IMR-90 (cell line): ENCODE measurements at regions not wholly inside any gene's neighbourhood (a gene's known extent, or its start where the extent isn't known, plus 50 kb on each side); places are given as distances from the start of the nearest gene placed in this dataset.

Source experiments
- ATAC-seq: fragments of 200-7000 bp; cut with Tn5 transposase; 2 replicates; pipeline ENCODE4 v1.9.1; 2020; ENCODE audit warnings: low read depth, mild to moderate bottlenecking, moderate library complexity
- BruUV-seq: library from RNA; stranded (reverse); fragments of 400-500 nt; replicated peaks from 2 replicates; lab custom pipeline; 2021; lab: Mats Ljungman, UMichigan
- CTCF ChIA-PET: fragments of 300-600 bp; formaldehyde crosslinking; extraction: SDS; loops from one replicate; lab custom pipeline; 2021; ENCODE audit warnings: antibody characterized with exemption; lab: Yijun Ruan, JAX
- POLR2A ChIA-PET: fragments of 300-600 bp; sonication (Branson Sonifier 250); formaldehyde crosslinking; loops from one replicate; lab custom pipeline; 2022; ENCODE audit warnings: antibody characterized with exemption; ENCODE audit not compliant: unreplicated experiment; lab: Charles Lee
- DNase-seq: peaks from one replicate; pipeline ENCODE4 v3.0.0; 2013
- H2AFZ ChIP-seq: replicated peaks from 2 replicates; pipeline ENCODE3; 2013; ENCODE audit warnings: low read length, mild to moderate bottlenecking; ENCODE audit not compliant: poor library complexity
- H2AK5ac ChIP-seq: 2 replicates; pipeline ENCODE4 v1.6.1; 2013; ENCODE audit warnings: low read depth, low read length, inconsistent platforms
- H2AK9ac ChIP-seq: replicated peaks from 2 replicates; pipeline ENCODE3; 2013; ENCODE audit warnings: mild to moderate bottlenecking, low read depth, low read length, moderate library complexity; ENCODE audit not compliant: poor library complexity
- H2BK120ac ChIP-seq: 2 replicates; pipeline ENCODE4 v1.6.1; 2013; ENCODE audit warnings: low read depth, low read length, inconsistent platforms
- H2BK15ac ChIP-seq: 3 replicates; pipeline ENCODE4 v1.6.1; 2013; ENCODE audit warnings: low read depth, low read length, inconsistent platforms
- H2BK20ac ChIP-seq: 2 replicates; pipeline ENCODE4 v1.6.1; 2013; ENCODE audit warnings: low read depth, mild to moderate bottlenecking, inconsistent platforms, low read length, moderate library complexity
- H2BK5ac ChIP-seq: 2 replicates; pipeline ENCODE4 v1.6.1; 2013; ENCODE audit warnings: mild to moderate bottlenecking, low read depth, low read length, inconsistent platforms; ENCODE audit not compliant: poor library complexity, severe bottlenecking
- H3K14ac ChIP-seq: replicated peaks from 2 replicates; pipeline ENCODE4 v1.6.1; 2013; ENCODE audit warnings: low read depth, low read length, inconsistent platforms
- H3K18ac ChIP-seq: 2 replicates; pipeline ENCODE4 v1.6.1; 2013; ENCODE audit warnings: low read depth, low read length, control low read depth
- H3K23ac ChIP-seq: 2 replicates; pipeline ENCODE4 v1.6.1; 2013; ENCODE audit warnings: low read depth, low read length, inconsistent platforms
- H3K27ac ChIP-seq: 2 replicates; pipeline ENCODE4 v1.5.1; 2013; ENCODE audit warnings: mild to moderate bottlenecking, control low read depth, low read length; ENCODE audit not compliant: insufficient read depth
- H3K27me3 ChIP-seq: 2 replicates; pipeline ENCODE4 v1.6.1; 2013; ENCODE audit warnings: low read length; ENCODE audit not compliant: control insufficient read depth, insufficient read depth
- H3K36me3 ChIP-seq: 2 replicates; pipeline ENCODE4 v1.6.1; 2013; ENCODE audit warnings: low read length, mixed read lengths; ENCODE audit not compliant: control insufficient read depth, insufficient read depth
- H3K4ac ChIP-seq: 2 replicates; pipeline ENCODE4 v1.6.1; 2013; ENCODE audit warnings: low read depth, low read length, inconsistent platforms
- H3K4me1 ChIP-seq: 2 replicates; pipeline ENCODE4 v1.6.1; 2013; ENCODE audit warnings: low read length, mixed read lengths; ENCODE audit not compliant: control insufficient read depth, insufficient read depth
- H3K4me2 ChIP-seq: 2 replicates; pipeline ENCODE4 v1.6.1; 2013; ENCODE audit warnings: low read depth, mild to moderate bottlenecking, control low read depth, low read length, moderate library complexity
- H3K4me3 ChIP-seq: 2 replicates; pipeline ENCODE4 v1.5.1; 2013; ENCODE audit warnings: low read depth, mild to moderate bottlenecking, control low read depth, low read length, moderate library complexity; ENCODE audit not compliant: insufficient read depth
- H3K56ac ChIP-seq: 2 replicates; pipeline ENCODE4 v1.6.1; 2013; ENCODE audit warnings: low read length, inconsistent platforms; ENCODE audit not compliant: insufficient read depth; ENCODE audit errors: extremely low read depth
- H3K79me1 ChIP-seq, 2 experiments: 2 replicates each; pipeline ENCODE4 v1.6.1; 2013; ENCODE audit warnings: low read length in 2 of 2, inconsistent platforms in 1 of 2, low read depth in 1 of 2
- H3K9ac ChIP-seq: 2 replicates; pipeline ENCODE4 v1.6.1; 2013; ENCODE audit warnings: low read depth, low read length, control low read depth
- H3K9me1 ChIP-seq: 2 replicates; pipeline ENCODE4 v1.6.1; 2013; ENCODE audit warnings: low read length, inconsistent platforms; ENCODE audit not compliant: insufficient read depth
- H3K9me3 ChIP-seq: 2 replicates; pipeline ENCODE4 v1.6.1; 2013; ENCODE audit warnings: low read length; ENCODE audit not compliant: control insufficient read depth, insufficient read depth
- H4K20me1 ChIP-seq: 2 replicates; pipeline ENCODE4 v1.6.1; 2013; ENCODE audit warnings: low read length, inconsistent platforms; ENCODE audit not compliant: insufficient read depth
- H4K5ac ChIP-seq: 2 replicates; pipeline ENCODE4 v1.6.1; 2013; ENCODE audit warnings: mild to moderate bottlenecking, low read depth, low read length, control low read depth
- H4K8ac ChIP-seq, 2 experiments: 2 replicates each; pipeline ENCODE4 v1.6.1; 2013; ENCODE audit warnings: low read depth in 2 of 2, low read length in 2 of 2, control low read depth in 1 of 2, inconsistent platforms in 1 of 2
- H4K91ac ChIP-seq: 2 replicates; pipeline ENCODE4 v1.6.1; 2013; ENCODE audit warnings: low read depth, low read length, inconsistent platforms; ENCODE audit not compliant: insufficient read depth
- BHLHE40 ChIP-seq: fragments of 150-350 bp; IDR thresholded peaks from 2 replicates; pipeline ENCODE4 v1.6.1; 2016; ENCODE audit warnings: mild to moderate bottlenecking, low read depth, low read length
- CEBPB ChIP-seq: IDR thresholded peaks from 2 replicates; pipeline ENCODE4 v1.6.1; 2012; ENCODE audit warnings: low read depth, low read length, improper control_type of control experiment
- CTCF ChIP-seq: conservative IDR thresholded peaks from 2 replicates; pipeline ENCODE4 v1.5.1; 2012; ENCODE audit warnings: mild to moderate bottlenecking, low read depth, low read length, improper control_type of control experiment
- FOS ChIP-seq: fragments of 150-350 bp; IDR thresholded peaks from 2 replicates; pipeline ENCODE4 v1.6.1; 2016; ENCODE audit warnings: low read depth, low read length
- MAFK ChIP-seq: IDR thresholded peaks from 2 replicates; pipeline ENCODE4 v1.6.1; 2012; ENCODE audit warnings: low read depth, low read length, improper control_type of control experiment
- NFE2L2 ChIP-seq: fragments of 150-350 bp; IDR thresholded peaks from 2 replicates; pipeline ENCODE4 v1.6.1; 2016; ENCODE audit warnings: low read depth, mild to moderate bottlenecking, low read length
- RAD21 ChIP-seq: IDR thresholded peaks from 2 replicates; pipeline ENCODE4 v1.6.1; 2012; ENCODE audit warnings: low read length, improper control_type of control experiment
- RFX5 ChIP-seq: IDR thresholded peaks from 2 replicates; pipeline ENCODE4 v1.8.0; 2012; ENCODE audit warnings: low read depth, mild to moderate bottlenecking, low read length, moderate library complexity
- SMC3 ChIP-seq: fragments of 150-350 bp; IDR thresholded peaks from 2 replicates; pipeline ENCODE4 v1.6.1; 2016; ENCODE audit warnings: low read depth, mild to moderate bottlenecking, antibody characterized with exemption, low read length, moderate library complexity
- USF2 ChIP-seq: fragments of 150-350 bp; IDR thresholded peaks from 2 replicates; pipeline ENCODE4 v1.6.1; 2017; ENCODE audit warnings: mild to moderate bottlenecking, antibody characterized with exemption, low read length, low read depth
- WGBS, 2 experiments: methylation state at CpG; one replicate each; pipeline versions ENCODE4 v1.1.5 to v1.1.7; 2013; ENCODE audit warnings: missing lambda C conversion rate in 2 of 2; ENCODE audit not compliant: insufficient read length in 1 of 2; ENCODE audit errors: extremely low coverage in 2 of 2; 5-methylcytosine and 5-hydroxymethylcytosine counted together
- dilution Hi-C: fragments of 300-500 bp; cut with HindIII; formaldehyde crosslinking; loops from one replicate; pipeline ENCODE4 v1.14.3; 2018; ENCODE audit warnings: low sequenced_read_pairs; ENCODE audit not compliant: unreplicated experiment
- in situ Hi-C: fragments of 300-500 bp; cut with MboI; formaldehyde crosslinking; loops from 3 replicates; pipeline ENCODE4 v1.14.3; 2019; ENCODE audit warnings: low sequenced_read_pairs, inconsistent platforms, mixed read lengths
- intact Hi-C: fragments of 100-400 bp; cut with micrococcal nuclease; formaldehyde crosslinking; loops from 2 replicates; pipeline ENCODE4 v1.10.0; 2022

- POLR2A ChIA-PET, result no interaction called here
- Histone ChIP-seq H3K36me3 (no peaks in the 10 kb centered on the region), H2BK20ac (no peak overlapping the region), H4K20me1 (no peaks in the 10 kb centered on the region), H3K4me1 (no peaks in the 10 kb centered on the region), H4K5ac (no peak overlapping the region), H3K9me1 (no peaks in the 10 kb centered on the region), H3K79me1 (no peaks in the 10 kb centered on the region), H3K4me2 (no peak overlapping the region), H4K91ac (no peak overlapping the region), H3K14ac (no peak overlapping the region), H3K18ac (no peak overlapping the region), H2AK5ac (no peak overlapping the region), H3K9me3 (peaks cover 26% of the 10 kb centered on the region), H3K9ac (no peak overlapping the region), H3K27me3 (no peaks in the 10 kb centered on the region), H4K8ac (no peak overlapping the region), H2AFZ (no peak overlapping the region), H3K4ac (no peak overlapping the region), H3K27ac (no peak overlapping the region), H2AK9ac (no peak overlapping the region), H3K4me3 (no peak overlapping the region), H2BK120ac (no peak overlapping the region), H2BK5ac (no peak overlapping the region), H3K23ac (no peak overlapping the region), H2BK15ac (no peak overlapping the region), H3K56ac (no peak overlapping the region)
- intact Hi-C loops, result no loop called here
- no CpG with 5 or more reads among the region's 4 CpGs for WGBS, 2 experiments
- ATAC-seq (no peak), DNase-seq (no peak)
- CTCF ChIA-PET, result no interaction called here
- TF ChIP-seq BHLHE40 (no peak), CTCF (no peak), FOS (no peak), MAFK (no peak), SMC3 (no peak), RAD21 (no peak), USF2 (no peak), RFX5 (no peak), CEBPB (no peak), NFE2L2 (no peak)
- in situ Hi-C loops, result no loop called here
- dilution Hi-C loops, result no loop called here
- no TSS peak for BruUV-seq
Measured at GRCh38 chr17:22492331-22492730, 800.0 kb downstream of the KCNJ18 start.
